ENCODE measurements at regions not wholly inside any gene's neighbourhood (a gene's known extent, or its start where the extent isn't known, plus 50 kb on each side); places are given as distances from the start of the nearest gene placed in this dataset.

- DNase-seq: no peak
These were observed 578.6 kb downstream of the SPOCK3 start for GRCh38 chr4:166655705-166656104.

- DNase-seq: no peak
These were observed 577.0 kb downstream of the SPOCK3 start for GRCh38 chr4:166657261-166657660.

- no peak for DNase-seq
These were observed 575.7 kb downstream of the SPOCK3 start for GRCh38 chr4:166658585-166658984.

GRCh38 chr4:166662266-166662843 is 571.9 kb downstream of the SPOCK3 start:
- no peak for DNase-seq

GRCh38 chr4:166670341-166670740 is 564.0 kb downstream of the SPOCK3 start:
- no peak for DNase-seq

- DNase-seq: no peak
These were observed 560.4 kb downstream of the SPOCK3 start for GRCh38 chr4:166673911-166674310.

GRCh38 chr4:166675411-166675810 is 558.9 kb downstream of the SPOCK3 start:
- no peak for DNase-seq

GRCh38 chr4:166680796-166681195 is 553.5 kb downstream of the SPOCK3 start:
- no peak for DNase-seq

- DNase-seq: no peak
These were observed 552.1 kb downstream of the SPOCK3 start for GRCh38 chr4:166682200-166682599.

Measured in stimulated activated CD4-positive, alpha-beta T cell treated with anti-CD3 and anti-CD28 coated beads, Interleukin-1b, Interleukin-23, amount 100 ng/mL, for 48 hours (primary cell).